Right cardiac atrium (tissue), 5 donors: ENCODE measurements at regions not wholly inside any gene's neighbourhood (a gene's known extent, or its start where the extent isn't known, plus 50 kb on each side); places are given as distances from the start of the nearest gene placed in this dataset.

Experiments used
- ATAC-seq, 2 donors: fragments of 200-7000 bp; cut with Tn5 transposase; one replicate each; pipeline versions ENCODE4 v1.8.0 to v1.9.1; 2020; ENCODE audit warnings: moderate library complexity in 2 of 2, mild to moderate bottlenecking in 1 of 2
- DNase-seq, 3 donors: peaks; one replicate each; pipeline ENCODE4 v3.0.0-alpha.2; 2020
- H3K27ac ChIP-seq: one replicate; pipeline ENCODE4 v1.5.1; 2013; ENCODE audit warnings: mild to moderate bottlenecking, low read length, control low read depth, moderate library complexity
- H3K27me3 ChIP-seq: one replicate; pipeline ENCODE4 v1.6.1; 2013; ENCODE audit not compliant: control insufficient read depth, insufficient read depth
- H3K4me1 ChIP-seq: one replicate; pipeline ENCODE4 v1.6.1; 2013; ENCODE audit warnings: low read length; ENCODE audit not compliant: control insufficient read depth, insufficient read depth
- H3K4me3 ChIP-seq: one replicate; pipeline ENCODE4 v1.5.1; 2013; ENCODE audit warnings: low read length, control low read depth
- H3K9me3 ChIP-seq: one replicate; pipeline ENCODE4 v1.6.1; 2013; ENCODE audit warnings: low read length; ENCODE audit not compliant: control insufficient read depth
- WGBS: extraction: QIAGEN DNeasy Blood & Tissue Kit; methylation state at CpG from one replicate; pipeline ENCODE4 v1.1.7; 2013; 5-methylcytosine and 5-hydroxymethylcytosine counted together
- intact Hi-C, 4 donors: fragments of 100-400 bp; cut with DNase I; formaldehyde crosslinking; loops; one replicate each; pipeline versions ENCODE4 v1.11.0 to v1.14.0; 2022 to 2023
- donor health status: healthy with polysubstance abuse.
- donor health status: DM: no; HTN: yes; CAD: no.
- donor health status: DM: no; HTN: no; CAD: no.
- donor health status: DM: no; HTN: yes; CAD: no; lungs with severe emphysema.
- donor health status: DM: yes; HTN: yes; CAD: no.

DNA sequence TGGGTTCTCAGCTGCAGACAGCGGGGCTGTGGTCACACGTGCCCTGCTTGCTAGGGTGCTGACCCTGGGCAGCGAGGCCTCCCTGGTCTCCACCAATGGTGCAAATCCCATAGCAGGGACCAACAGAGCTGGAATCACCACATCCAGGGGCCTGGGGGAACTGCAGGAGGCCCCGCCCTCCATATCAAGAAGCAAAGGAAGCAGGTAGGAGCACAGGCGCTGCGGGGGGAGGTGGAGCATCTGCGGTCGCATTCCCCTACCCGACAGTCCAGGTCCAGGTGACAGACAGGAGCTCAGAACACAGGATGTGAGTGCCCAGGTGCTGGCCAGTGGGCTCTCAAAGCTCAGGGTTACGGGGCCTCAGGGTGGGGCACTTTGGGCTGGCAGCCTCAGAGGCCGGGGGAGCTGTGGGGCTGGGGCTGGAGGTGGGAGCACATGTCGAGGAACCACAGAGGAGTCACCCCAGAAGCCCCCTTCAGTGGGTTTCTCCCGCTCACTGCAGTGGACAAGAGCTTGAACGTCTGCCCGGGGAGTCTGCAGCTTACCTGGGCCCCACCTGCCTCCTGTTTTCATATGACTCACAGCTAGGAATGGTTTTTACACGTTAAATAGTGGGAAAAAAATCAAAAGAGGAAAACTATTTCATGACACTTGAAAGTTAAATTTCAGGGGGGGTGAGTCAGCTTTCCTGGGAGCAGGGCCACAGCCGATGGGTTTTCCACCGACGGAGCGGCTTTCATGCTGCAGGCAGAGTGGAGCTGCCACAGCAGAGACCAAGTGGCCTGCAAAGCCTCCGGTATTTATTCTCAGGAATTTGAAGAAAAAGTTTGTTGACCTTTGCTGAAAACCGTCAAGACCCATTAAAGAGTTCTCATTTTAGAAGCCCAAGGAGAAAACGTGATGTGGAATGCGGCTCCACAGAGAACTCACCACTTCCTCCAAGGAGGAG, 148.7 kb upstream of the PPP2R2D start:
- no peak overlapping the region for H3K4me3 ChIP-seq
- no peaks in the 10 kb centered on the region for H3K9me3 ChIP-seq
- intact Hi-C loops: no loop called here
- no peaks in the 10 kb centered on the region for H3K4me1 ChIP-seq
- no peaks in the 10 kb centered on the region for H3K27me3 ChIP-seq
- H3K27ac ChIP-seq: no peak overlapping the region
- 76% methylated on average over 24 of the region's 24 CpGs for WGBS
- no peak for ATAC-seq
- no peak for DNase-seq

DNA sequence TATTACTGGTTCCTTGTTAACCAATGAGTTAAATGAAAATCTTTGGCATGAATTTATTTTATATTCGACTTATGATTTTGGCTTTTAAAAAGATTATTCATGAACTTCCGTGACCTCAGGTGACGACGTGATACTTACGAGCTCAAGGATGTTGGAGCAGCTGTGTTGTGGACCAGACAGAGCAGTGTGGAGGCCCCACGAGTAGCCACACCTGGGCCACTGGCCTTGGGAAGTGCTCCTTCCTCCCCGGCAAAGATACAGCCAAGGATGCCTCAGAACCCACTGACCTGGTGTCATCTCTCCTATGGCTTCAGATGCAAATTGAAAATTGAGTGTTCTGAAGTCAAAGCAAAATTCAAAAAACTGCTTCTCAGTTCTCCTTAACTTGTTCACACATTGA, 147.5 kb upstream of the PPP2R2D start:
- H3K4me1 ChIP-seq: no peaks in the 10 kb centered on the region
- intact Hi-C loops: no loop called here
- ATAC-seq (no peak), DNase-seq (no peak)
- 66% methylated on average over 7 of the region's 7 CpGs for whole genome bisulfite sequencing
- no peak overlapping the region for H3K27ac ChIP-seq
- H3K9me3 ChIP-seq: no peaks in the 10 kb centered on the region
- H3K4me3 ChIP-seq: no peak overlapping the region
- H3K27me3 ChIP-seq: no peaks in the 10 kb centered on the region

DNA sequence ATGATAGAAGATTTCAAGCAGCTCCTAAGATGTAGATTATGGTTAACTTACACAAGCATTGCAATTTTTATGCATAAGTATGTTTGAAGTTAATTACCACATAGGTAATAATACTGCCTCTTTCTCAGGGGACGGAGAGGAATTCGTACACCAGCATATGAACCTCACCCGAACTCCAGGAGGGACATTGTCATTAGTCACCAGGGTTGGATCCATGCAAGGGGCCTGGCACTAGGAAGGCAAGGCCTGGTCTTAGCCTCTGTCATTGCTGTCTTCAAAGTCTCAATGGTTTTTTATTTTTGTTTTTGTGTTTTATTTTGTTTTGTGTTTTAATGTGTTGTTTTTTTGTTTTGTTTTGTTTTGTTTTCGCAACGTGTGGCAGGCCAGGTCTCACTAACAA, 145.6 kb upstream of the PPP2R2D start:
- no peaks in the 10 kb centered on the region for H3K27me3 ChIP-seq
- H3K4me1 ChIP-seq: no peaks in the 10 kb centered on the region
- DNase-seq (no peak), ATAC-seq (no peak)
- no peak overlapping the region for H3K27ac ChIP-seq
- no peak overlapping the region for H3K4me3 ChIP-seq
- intact Hi-C loops: no loop called here
- 87% methylated on average over 5 of the region's 5 CpGs for WGBS
- no peaks in the 10 kb centered on the region for H3K9me3 ChIP-seq

DNA sequence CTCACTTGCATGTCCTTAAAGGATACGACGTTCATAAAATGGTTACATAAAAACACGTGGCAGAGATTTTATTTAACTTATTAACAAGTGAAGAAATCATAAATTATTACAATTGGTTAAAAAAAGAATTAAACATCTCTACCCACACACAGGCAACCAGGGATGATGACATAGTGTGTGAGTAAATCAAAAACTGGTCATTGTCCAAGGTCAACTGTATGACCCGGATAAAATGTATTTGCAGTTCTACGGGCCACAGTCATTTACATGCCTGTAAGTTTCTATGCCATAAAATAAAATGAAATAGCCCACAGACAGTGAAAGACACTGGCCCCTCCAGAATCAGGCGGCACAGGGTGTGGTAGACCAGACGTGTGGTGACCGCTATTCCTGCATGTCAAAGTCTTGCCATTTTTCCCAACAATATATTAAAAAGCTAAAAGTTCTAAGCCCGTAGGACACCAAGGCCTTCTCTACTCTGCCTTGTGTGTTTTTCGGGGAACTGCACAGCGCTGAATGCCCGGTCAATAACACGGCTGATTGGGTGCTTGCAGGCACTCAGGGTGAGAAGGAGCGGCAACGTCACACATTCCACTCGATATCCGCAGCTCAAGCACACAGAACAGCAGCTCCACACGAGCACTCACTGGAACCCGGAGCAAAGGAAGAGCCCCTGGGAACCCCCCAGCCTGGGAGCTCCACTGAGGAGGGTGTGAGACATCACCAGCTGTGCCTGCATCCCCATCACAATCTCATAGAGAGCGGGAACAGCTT, 143.3 kb upstream of the PPP2R2D start:
- no peak for DNase-seq
- intact Hi-C loops: no loop called here
- no peak overlapping the region for H3K4me3 ChIP-seq

DNA sequence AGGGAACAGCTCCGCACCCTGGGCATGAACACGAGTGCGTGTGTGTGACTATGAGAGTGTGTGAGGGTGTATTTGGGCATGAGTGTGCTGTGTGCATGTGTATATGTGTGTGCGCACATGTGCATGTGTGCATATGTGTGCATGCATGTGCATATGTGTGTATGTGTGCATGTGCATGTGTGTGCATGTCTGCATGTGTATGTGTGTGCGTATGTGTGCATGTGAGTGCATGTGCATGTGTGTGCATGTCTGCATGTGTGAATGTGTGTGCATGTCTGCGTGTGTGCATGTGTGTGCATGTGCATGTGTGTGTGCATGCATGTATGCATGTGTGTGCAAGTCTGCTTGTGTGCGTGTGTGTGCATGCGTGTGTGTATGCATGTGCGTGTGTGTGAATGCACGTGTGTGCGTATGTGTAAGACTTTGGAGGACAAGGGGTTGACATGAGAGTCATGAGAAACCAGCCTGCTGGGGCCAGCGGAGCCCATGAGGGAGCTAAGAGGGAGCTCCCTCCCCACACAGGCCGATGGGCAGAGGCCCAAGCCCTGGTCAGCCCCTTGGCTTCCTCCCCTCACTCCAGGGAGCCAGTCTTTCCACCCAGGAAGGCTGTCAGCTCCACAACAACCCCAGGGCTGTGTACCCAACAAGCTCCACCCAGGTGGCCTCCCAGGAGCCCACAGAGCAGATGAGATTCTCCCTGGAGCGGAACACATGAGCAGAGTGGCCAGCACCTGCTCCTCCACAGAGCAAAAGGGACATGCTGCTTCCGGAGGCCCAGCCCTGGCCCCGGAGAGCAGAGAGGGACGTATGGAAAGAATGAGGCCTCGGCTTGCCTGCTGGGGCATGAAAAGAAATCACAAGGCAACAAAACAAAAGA, 142.5 kb upstream of the PPP2R2D start:
- Histone ChIP-seq H3K9me3 (no peaks in the 10 kb centered on the region), H3K4me3 (no peak overlapping the region), H3K4me1 (no peaks in the 10 kb centered on the region), H3K27me3 (no peaks in the 10 kb centered on the region), H3K27ac (no peak overlapping the region)
- DNase-seq (no peak), ATAC-seq (no peak)
- intact Hi-C loops: no loop called here
- 79% methylated on average over 18 of the region's 18 CpGs for WGBS

More for the DNA sequence above, 143.3 kb upstream of the PPP2R2D start:
- H3K4me1 ChIP-seq: no peaks in the 10 kb centered on the region
- 81% methylated on average over 20 of the region's 20 CpGs for WGBS
- ATAC-seq: no peak
- no peak overlapping the region for H3K27ac ChIP-seq
- no peaks in the 10 kb centered on the region for H3K9me3 ChIP-seq
- H3K27me3 ChIP-seq: no peaks in the 10 kb centered on the region

DNA sequence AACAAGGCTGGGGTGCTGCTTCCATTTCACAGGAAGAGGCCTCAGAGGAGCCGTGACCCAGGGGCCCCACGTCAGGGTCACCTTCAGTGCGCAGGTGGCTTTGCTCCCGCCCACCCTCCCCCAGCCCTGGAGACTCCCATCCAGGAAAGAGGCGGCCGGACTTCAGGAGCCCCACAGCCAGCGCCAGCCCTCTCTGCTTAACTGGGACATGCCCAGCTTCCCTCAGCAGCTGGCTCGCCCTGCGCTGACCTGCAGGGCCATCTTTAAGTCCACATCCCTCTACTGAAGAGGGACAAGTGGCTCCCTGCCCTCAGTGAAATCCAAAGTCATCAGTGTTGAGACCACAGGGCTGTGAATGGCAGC, 141.9 kb upstream of the PPP2R2D start:
- no peaks in the 10 kb centered on the region for H3K9me3 ChIP-seq
- H3K4me3 ChIP-seq: no peak overlapping the region
- 78% methylated on average over 9 of the region's 9 CpGs for WGBS
- H3K4me1 ChIP-seq: no peaks in the 10 kb centered on the region
- DNase-seq: no peak
- ATAC-seq: no peak
- H3K27ac ChIP-seq: no peak overlapping the region
- intact Hi-C loops: no loop called here
- H3K27me3 ChIP-seq: no peaks in the 10 kb centered on the region

DNA sequence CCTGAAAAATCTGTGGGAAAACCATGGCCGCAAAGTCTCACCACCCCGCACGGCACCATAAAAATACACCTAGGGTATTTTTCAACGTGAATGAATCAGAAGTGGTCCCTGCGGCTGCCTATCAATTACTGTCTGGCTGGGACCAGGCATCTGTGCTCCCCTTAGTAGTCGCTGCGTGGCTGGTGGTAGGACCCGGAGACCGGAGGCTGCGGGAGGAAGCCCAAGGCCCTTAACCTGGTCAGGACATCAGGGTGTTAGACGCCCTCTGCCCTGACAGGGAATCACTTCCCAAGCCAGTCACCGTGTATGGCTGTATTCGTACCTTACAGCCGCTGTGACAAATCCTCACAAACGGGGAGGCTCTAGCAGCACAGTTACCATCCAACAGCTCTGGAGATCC, 141.5 kb upstream of the PPP2R2D start:
- DNase-seq: no peak
- 91% methylated on average over 15 of the region's 15 CpGs for WGBS
- H3K4me3 ChIP-seq: no peak overlapping the region
- no peak overlapping the region for H3K27ac ChIP-seq
- H3K9me3 ChIP-seq: no peaks in the 10 kb centered on the region
- no peaks in the 10 kb centered on the region for H3K4me1 ChIP-seq
- H3K27me3 ChIP-seq: no peaks in the 10 kb centered on the region
- intact Hi-C loops: no loop called here
- ATAC-seq: no peak

DNA sequence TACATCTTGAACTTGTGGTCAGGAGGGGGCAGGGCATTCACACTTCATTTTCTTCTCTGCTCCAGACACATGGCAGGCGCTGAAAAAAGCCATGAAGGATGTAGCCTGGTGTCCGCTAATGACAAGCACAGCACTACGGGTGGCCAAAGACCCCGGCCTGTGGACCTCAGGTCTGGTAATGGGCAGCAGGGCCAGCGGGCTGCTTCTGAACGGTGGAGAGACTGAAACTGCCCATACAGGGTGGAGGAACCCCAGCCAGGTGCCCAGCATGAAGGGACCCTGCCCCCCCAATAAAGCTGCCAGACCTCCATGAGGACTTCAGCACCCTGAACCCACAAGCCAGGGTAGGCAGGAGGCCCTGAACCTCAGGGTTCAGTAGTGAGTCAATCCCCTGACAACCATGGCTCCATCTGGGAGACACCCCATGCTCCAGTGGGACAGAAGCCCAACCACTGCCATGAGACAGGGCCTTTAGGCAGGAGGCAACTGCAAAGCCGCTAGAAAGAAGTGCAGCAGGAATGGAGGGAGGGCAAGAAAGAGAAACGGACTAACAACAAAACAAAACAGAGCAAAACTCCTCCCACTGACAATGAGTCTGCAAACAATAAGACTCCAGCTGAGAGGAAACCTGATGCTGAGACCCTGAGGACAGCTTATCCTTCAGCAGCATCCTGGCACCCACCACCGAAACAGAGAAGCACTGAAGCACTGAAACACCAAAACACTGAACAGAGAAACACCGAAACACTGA, 140.2 kb upstream of the PPP2R2D start:
- Histone ChIP-seq H3K27ac (no peak overlapping the region), H3K4me3 (no peak overlapping the region), H3K4me1 (no peaks in the 10 kb centered on the region), H3K27me3 (no peaks in the 10 kb centered on the region), H3K9me3 (no peaks in the 10 kb centered on the region)
- DNase-seq (no peak), ATAC-seq (no peak)
- WGBS: 65% methylated on average over 10 of the region's 10 CpGs
- intact Hi-C loops: no loop called here

DNA sequence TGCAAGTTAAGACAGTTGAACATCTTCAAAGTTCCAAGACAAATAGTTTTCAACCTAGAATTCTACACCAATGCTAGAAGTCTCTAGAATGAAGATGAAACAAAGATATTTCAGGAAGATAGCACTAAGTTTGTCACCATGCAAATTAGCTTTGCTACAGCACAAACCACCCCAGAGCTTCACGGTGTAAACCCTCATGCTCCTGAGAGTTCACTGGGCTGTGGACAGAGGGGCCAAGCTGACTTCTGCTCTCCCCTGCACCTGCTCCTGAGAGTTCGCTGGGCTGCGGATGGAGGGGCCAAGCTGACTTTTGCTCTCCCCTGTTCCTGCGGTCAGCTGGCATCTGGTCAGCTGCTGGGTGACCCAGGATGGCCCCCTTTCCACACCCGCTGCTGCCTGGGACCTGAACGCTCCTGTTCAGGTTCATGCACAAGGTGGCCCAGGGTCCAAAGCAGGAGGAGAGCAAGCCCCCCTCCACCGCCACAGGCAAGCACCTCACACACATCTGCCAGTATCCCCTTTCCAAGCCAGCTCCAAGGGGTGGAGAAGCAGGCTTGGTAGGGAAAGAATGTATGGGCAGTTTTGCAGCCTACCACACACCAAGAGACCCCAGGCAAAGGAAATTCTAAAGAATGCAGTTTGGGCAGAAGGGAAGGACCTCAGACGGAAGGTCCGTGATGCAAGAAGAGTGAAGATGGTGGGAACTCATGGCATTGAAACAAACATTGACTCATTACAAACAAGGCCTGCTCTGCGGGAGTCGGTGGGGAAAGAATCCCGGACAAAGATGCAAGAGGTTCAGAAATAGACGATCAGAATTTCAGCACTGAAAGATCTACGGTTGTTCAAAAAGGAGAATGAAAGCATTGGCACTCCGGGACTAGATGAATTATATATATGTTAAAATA, 137.8 kb upstream of the PPP2R2D start:
- Histone ChIP-seq H3K4me1 (no peaks in the 10 kb centered on the region), H3K27me3 (no peaks in the 10 kb centered on the region), H3K9me3 (no peaks in the 10 kb centered on the region), H3K4me3 (no peak overlapping the region), H3K27ac (no peak overlapping the region)
- intact Hi-C loops: no loop called here
- DNase-seq: no peak
- no peak for ATAC-seq
- WGBS: 77% methylated on average over 15 of the region's 15 CpGs

DNA sequence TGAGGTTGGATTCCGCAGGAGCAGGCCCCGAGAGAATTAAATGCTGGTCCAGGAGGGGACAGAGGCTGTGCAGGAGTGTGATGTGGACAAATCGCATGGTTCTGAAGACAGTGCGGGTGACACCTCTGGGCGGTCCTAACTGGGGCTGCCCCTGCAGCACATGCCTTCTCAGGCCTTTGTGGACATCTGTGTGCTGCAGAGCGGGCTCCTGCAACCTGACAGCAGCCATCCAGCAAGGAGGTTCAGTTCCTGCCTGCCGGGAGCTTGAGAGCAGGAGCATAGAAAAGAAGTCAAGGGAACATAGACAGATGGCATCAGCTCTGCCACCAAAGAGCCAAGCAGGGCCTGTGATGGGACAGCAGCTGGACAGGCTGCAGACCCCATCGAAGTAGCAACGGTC, 135.9 kb upstream of the PPP2R2D start:
- Histone ChIP-seq H3K4me1 (no peaks in the 10 kb centered on the region), H3K27ac (no peak overlapping the region), H3K27me3 (no peaks in the 10 kb centered on the region), H3K4me3 (no peak overlapping the region), H3K9me3 (no peaks in the 10 kb centered on the region)
- ATAC-seq (no peak), DNase-seq (no peak)
- intact Hi-C loops: no loop called here
- 83% methylated on average over 9 of the region's 9 CpGs for WGBS
